ENCODE measurements at regions not wholly inside any gene's neighbourhood (a gene's known extent, or its start where the extent isn't known, plus 50 kb on each side); places are given as distances from the start of the nearest gene placed in this dataset.
A peak's percentile ranks its signal among the peaks of the same experiment; 100 is the strongest.

DNA sequence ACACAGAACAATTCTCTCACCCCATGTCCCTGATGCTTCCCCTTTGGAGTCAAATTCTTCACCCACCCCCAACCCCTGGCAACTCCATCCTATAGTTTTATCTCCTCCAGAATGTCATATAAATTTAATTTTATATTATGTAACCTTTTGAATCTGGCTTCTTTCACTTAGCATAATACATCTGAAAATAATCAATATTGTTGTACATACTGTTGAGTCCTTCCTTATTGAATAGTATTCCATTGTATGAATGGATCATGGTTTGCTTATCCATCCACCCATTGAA is 98.9 kb upstream of the TSC22D2 start:
- no peak overlapping the region for H3K4me3 ChIP-seq (replicated peaks in 1 of 4; ENCODE audit: control extremely low read depth in 1 of 4, insufficient read depth in 1 of 4, low read depth in 3 of 4, low read length in 4 of 4)
- no peak overlapping the region for H3K9ac ChIP-seq (ENCODE audit: insufficient read depth, low read length)
- TF ChIP-seq, protein P1, sequence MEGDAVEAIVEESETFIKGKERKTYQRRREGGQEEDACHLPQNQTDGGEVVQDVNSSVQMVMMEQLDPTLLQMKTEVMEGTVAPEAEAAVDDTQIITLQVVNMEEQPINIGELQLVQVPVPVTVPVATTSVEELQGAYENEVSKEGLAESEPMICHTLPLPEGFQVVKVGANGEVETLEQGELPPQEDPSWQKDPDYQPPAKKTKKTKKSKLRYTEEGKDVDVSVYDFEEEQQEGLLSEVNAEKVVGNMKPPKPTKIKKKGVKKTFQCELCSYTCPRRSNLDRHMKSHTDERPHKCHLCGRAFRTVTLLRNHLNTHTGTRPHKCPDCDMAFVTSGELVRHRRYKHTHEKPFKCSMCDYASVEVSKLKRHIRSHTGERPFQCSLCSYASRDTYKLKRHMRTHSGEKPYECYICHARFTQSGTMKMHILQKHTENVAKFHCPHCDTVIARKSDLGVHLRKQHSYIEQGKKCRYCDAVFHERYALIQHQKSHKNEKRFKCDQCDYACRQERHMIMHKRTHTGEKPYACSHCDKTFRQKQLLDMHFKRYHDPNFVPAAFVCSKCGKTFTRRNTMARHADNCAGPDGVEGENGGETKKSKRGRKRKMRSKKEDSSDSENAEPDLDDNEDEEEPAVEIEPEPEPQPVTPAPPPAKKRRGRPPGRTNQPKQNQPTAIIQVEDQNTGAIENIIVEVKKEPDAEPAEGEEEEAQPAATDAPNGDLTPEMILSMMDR (conservative IDR thresholded peaks at IDR 0.05 in 1 of 2, IDR thresholded peaks at IDR 0.05 in 1 of 2; ENCODE audit: low read depth in 1 of 2, low read length in 2 of 2) = no peak
- TF ChIP-seq EZH2 (IDR thresholded peaks at IDR 0.05; ENCODE audit: low read length, missing control alignments) = no peak

GRCh38 chr3:150308481-150309256 is 99.4 kb upstream of the TSC22D2 start:
- peak in 1 of 2 donors; percentile 75 for DNase-seq (ENCODE audit: low read depth in 2 of 2)
- no peaks in the 10 kb centered on the region for H3K36me3 ChIP-seq (ENCODE audit: control insufficient read depth, insufficient read depth, low read length)
- no peaks in the 10 kb centered on the region for H3K9me3 ChIP-seq (ENCODE audit: control insufficient read depth, insufficient read depth, low read depth, low read length)
- H2AFZ ChIP-seq (ENCODE audit: low read length) = no peak overlapping the region
- no peaks in the 10 kb centered on the region for H3K79me2 ChIP-seq (ENCODE audit: control insufficient read depth, insufficient read depth, low read length)
- no peaks in the 10 kb centered on the region for H4K20me1 ChIP-seq (ENCODE audit: control insufficient read depth, extremely low read depth, insufficient read depth, low read length)
- no peak overlapping the region for H3K4me2 ChIP-seq (ENCODE audit: extremely low read depth, insufficient read depth, low read length)
- H3K4me1 ChIP-seq (ENCODE audit: control insufficient read depth, extremely low read depth, insufficient read depth, low read length) = peaks cover 4% of the 10 kb centered on the region
- H3K27ac ChIP-seq (ENCODE audit: insufficient read depth, low read length) = no peak overlapping the region
- H3K9ac ChIP-seq (ENCODE audit: insufficient read depth, low read length) = no peak overlapping the region
- H3K4me3 ChIP-seq (replicated peaks in 1 of 4; ENCODE audit: control extremely low read depth in 1 of 4, insufficient read depth in 1 of 4, low read depth in 3 of 4, low read length in 4 of 4) = no peak overlapping the region
- H3K27me3 ChIP-seq (ENCODE audit: control insufficient read depth, insufficient read depth, low read length) = no peaks in the 10 kb centered on the region
- TF ChIP-seq, protein P1 (conservative IDR thresholded peaks at IDR 0.05 in 1 of 2, IDR thresholded peaks at IDR 0.05 in 1 of 2; ENCODE audit: low read depth in 1 of 2, low read length in 2 of 2) = no peak
- no peak for TF ChIP-seq EZH2 (IDR thresholded peaks at IDR 0.05; ENCODE audit: low read length, missing control alignments)

More for the DNA sequence above, 98.9 kb upstream of the TSC22D2 start:
- Histone ChIP-seq H3K4me1 (ENCODE audit: control insufficient read depth, extremely low read depth, insufficient read depth, low read length) (peaks cover 4% of the 10 kb centered on the region), H3K4me2 (ENCODE audit: extremely low read depth, insufficient read depth, low read length) (no peak overlapping the region), H2AFZ (ENCODE audit: low read length) (no peak overlapping the region), H3K27me3 (ENCODE audit: control insufficient read depth, insufficient read depth, low read length) (no peaks in the 10 kb centered on the region), H4K20me1 (ENCODE audit: control insufficient read depth, extremely low read depth, insufficient read depth, low read length) (no peaks in the 10 kb centered on the region), H3K9me3 (ENCODE audit: control insufficient read depth, insufficient read depth, low read depth, low read length) (no peaks in the 10 kb centered on the region), H3K27ac (ENCODE audit: insufficient read depth, low read length) (no peak overlapping the region), H3K79me2 (ENCODE audit: control insufficient read depth, insufficient read depth, low read length) (no peaks in the 10 kb centered on the region), H3K36me3 (ENCODE audit: control insufficient read depth, insufficient read depth, low read length) (no peaks in the 10 kb centered on the region)
- DNase-seq (ENCODE audit: low read depth in 2 of 2) = no peak

GRCh38 chr3:150308037-150308319 is 100.1 kb upstream of the TSC22D2 start:
- Histone ChIP-seq H4K20me1 (ENCODE audit: control insufficient read depth, extremely low read depth, insufficient read depth, low read length) (no peaks in the 10 kb centered on the region), H3K4me2 (ENCODE audit: extremely low read depth, insufficient read depth, low read length) (peak overlapping the region; percentile 23), H3K27ac (ENCODE audit: insufficient read depth, low read length) (peak overlapping the region; percentile 7), H3K27me3 (ENCODE audit: control insufficient read depth, insufficient read depth, low read length) (no peaks in the 10 kb centered on the region), H3K4me1 (ENCODE audit: control insufficient read depth, extremely low read depth, insufficient read depth, low read length) (peaks cover 4% of the 10 kb centered on the region), H3K79me2 (ENCODE audit: control insufficient read depth, insufficient read depth, low read length) (no peaks in the 10 kb centered on the region), H3K4me3 (replicated peaks in 1 of 4; ENCODE audit: control extremely low read depth in 1 of 4, insufficient read depth in 1 of 4, low read depth in 3 of 4, low read length in 4 of 4) (no peak overlapping the region), H3K9me3 (ENCODE audit: control insufficient read depth, insufficient read depth, low read depth, low read length) (no peaks in the 10 kb centered on the region), H3K36me3 (ENCODE audit: control insufficient read depth, insufficient read depth, low read length) (no peaks in the 10 kb centered on the region), H3K9ac (ENCODE audit: insufficient read depth, low read length) (no peak overlapping the region), H2AFZ (ENCODE audit: low read length) (peak overlapping the region; percentile 40)
- TF ChIP-seq EZH2 (IDR thresholded peaks at IDR 0.05; ENCODE audit: low read length, missing control alignments) = no peak
- TF ChIP-seq, protein P1 (conservative IDR thresholded peaks at IDR 0.05 in 1 of 2, IDR thresholded peaks at IDR 0.05 in 1 of 2; ENCODE audit: low read depth in 1 of 2, low read length in 2 of 2) = no peak
- DNase-seq (ENCODE audit: low read depth in 2 of 2) = no peak

Measured in fibroblast of lung (primary cell).